ENCODE measurements at regions not wholly inside any gene's neighbourhood (a gene's known extent, or its start where the extent isn't known, plus 50 kb on each side); places are given as distances from the start of the nearest gene placed in this dataset.
A peak's percentile ranks its signal among the peaks of the same experiment; 100 is the strongest.
"Not testable (repeated sequence)": the region's sequence is repeated elsewhere in the genome, so short reads cannot be mapped to it uniquely, and the experiment has no call there.

DNA sequence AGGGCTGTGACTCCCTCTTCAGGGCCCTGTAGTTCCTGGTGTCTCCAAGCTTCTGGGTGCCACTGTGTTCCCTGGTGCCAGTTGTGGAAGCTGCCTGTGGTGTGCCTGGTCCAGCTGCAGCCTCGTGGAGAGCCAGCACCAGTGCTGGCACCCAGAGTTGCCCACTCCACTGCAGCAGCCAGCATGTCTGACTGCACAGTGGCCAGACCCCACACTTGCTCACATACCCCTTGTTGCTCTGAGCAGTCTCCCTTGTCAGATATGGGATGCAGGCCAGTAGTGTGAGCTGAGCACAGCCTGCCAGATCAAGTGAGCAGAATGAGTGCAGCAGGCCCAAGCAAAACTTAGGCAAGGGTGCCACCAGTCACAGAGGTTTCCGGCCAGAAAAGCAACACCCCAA is 108.6 kb downstream of the ZMAT1 start:
- DNase-seq (ENCODE audit: low spot score): no peak

DNA sequence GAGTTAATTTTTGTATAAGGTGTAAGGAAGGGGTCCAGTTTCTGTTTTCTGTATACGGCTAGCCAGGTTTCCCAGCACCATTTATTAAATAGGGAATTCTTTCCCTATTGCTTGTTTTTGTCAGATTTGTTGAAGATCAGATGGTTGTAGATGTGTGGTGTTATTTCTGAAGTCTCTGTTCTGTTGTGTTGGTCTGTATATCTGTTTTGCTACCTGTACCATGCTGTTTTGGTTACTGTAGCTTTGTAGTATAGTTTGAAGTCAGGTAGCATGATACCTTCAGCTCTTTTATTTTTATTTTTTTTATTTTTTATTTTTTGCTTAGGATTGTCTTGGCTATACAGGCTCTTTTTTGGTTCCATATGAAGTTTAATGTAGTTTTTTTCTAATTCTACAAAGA is 114.1 kb downstream of the ZMAT1 start:
- DNase-seq (ENCODE audit: low spot score): not testable (repeated sequence)

DNA sequence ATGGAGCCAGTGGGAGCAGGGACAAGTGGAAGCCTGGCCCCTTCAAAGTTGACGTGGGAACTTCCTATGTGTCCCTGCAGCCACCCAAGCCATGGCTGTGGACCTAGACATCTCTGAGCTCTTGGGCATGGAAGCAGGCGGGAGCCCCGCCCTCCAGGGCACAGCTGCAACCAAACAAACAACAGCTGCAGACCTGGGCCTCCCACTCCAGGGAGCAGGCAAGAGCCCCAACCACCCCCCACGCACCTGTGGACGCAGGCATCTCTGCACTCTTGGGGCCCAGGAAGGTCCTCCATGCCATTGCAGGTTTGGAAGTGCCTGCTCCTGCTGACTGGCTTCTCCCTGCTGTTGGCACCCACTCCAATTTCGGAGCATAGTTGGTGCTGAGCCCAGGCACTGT is 118.6 kb downstream of the ZMAT1 start:
- no peak for DNase-seq (ENCODE audit: low spot score)

DNA sequence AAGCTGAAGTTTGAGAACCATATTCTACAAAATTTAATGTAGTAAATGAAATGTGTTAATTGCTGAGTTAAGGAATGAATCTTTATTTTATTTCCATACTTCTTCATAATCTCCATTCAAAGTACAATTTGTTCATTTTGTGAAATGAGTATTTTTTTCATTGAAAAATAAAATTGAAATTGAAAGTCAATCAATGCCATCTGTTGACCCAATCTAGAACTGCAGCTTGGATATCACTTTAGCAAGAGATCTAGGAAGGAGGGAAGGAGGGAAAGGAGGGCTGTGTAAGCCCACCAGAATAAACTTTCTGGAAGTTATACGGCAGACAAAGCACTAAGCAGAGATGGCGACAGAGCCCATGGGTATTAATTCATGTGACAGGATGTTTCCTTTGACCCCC is 128.4 kb downstream of the ZMAT1 start:
- no peak for DNase-seq (ENCODE audit: low spot score)

- peak; percentile 84 for DNase-seq (ENCODE audit: low spot score)
These were observed 132.4 kb downstream of the ZMAT1 start for GRCh38 chrX:101799387-101799786.

- no peak for DNase-seq (ENCODE audit: low spot score)
These were observed 128.3 kb upstream of the ARMCX2 start for GRCh38 chrX:101787934-101788333.

- DNase-seq (ENCODE audit: low spot score): no peak
These were observed 125.5 kb upstream of the ARMCX2 start for GRCh38 chrX:101785142-101785541.

DNA sequence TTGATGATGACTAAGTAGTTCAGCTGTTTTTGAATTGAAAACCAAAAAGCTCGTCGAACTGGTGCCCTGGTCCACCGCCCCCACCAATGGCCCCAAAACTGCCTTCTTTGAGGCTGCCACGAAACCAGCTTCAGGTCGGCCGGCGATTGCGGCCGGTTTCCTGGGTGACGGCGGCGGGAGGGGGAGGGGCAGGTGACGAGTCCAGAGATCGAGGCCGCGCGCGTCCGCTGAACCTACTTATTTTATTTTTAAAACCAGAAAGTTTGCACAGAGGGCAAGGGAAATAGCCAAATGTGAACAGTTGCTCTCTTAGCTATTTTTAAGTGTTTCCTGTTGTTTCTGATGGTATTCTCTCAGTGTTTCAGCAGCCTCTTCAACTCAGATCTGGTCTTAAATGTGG is 120.8 kb upstream of the ARMCX2 start:
- DNase-seq (ENCODE audit: low spot score): not testable (repeated sequence)

GRCh38 chrX:101774340-101774739 is 114.7 kb upstream of the ARMCX2 start:
- no peak for DNase-seq (ENCODE audit: low spot score)

- no peak for DNase-seq (ENCODE audit: low spot score)
These were observed 104.9 kb upstream of the ARMCX2 start for GRCh38 chrX:101764538-101764937.

DNA sequence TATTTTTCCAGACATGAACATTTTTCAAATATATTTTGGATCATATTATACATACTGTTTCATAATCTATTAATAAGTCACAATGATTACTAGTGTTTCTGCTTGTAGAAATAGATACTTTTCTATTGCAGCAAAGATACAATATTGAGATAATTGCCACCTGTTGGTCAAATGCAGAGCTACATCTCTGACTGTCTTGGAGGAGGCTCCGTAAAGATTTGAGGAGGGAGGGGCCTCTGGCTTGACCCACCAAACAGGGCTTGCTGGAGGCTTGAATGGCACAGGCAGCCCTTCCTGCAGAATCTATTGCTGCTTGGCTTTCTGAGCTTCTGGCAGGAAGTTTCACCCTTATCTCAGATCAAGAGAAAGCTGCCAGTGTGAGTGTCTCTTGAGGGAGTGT is 99.3 kb upstream of the ARMCX2 start:
- peak; percentile 25 for DNase-seq (ENCODE audit: low spot score)

GRCh38 chrX:101750744-101751143 is 91.1 kb upstream of the ARMCX2 start:
- DNase-seq (ENCODE audit: low spot score): no peak

- no peak for DNase-seq (ENCODE audit: low spot score)
These were observed 89.8 kb upstream of the ARMCX2 start for GRCh38 chrX:101749436-101749835.

DNA sequence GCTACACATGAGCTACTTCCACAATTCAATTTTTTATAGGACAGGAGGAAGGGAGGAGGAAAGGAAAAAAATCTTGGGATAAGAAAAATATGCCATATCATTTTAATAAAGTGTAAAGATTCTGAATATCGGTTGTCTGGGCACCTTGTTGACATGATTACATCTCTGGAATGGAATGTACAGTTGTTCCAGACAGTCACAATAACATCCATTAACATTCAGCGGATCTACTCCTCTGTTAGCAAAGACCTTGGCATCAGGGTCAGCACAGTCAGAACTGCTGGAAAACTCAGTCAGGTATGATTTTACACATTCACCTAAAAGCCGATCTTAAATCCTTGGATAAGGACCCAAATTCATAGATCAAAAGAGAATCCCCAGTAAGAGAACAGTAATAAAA is 85.4 kb upstream of the ARMCX2 start:
- no peak for DNase-seq (ENCODE audit: low spot score)

- DNase-seq (ENCODE audit: low spot score): no peak
These were observed 84.4 kb upstream of the ARMCX2 start for GRCh38 chrX:101744085-101744484.

- no peak for DNase-seq (ENCODE audit: low spot score)
These were observed 81.0 kb upstream of the ARMCX2 start for GRCh38 chrX:101740642-101741041.

- DNase-seq (ENCODE audit: low spot score): not testable (repeated sequence)
These were observed 79.2 kb upstream of the ARMCX2 start for GRCh38 chrX:101738867-101739266.

GRCh38 chrX:101738411-101738810 is 78.8 kb upstream of the ARMCX2 start:
- not testable (repeated sequence) for DNase-seq (ENCODE audit: low spot score)

GRCh38 chrX:101736651-101737050 is 77.0 kb upstream of the ARMCX2 start:
- DNase-seq (ENCODE audit: low spot score): no peak

GRCh38 chrX:101732870-101733269 is 73.2 kb upstream of the ARMCX2 start:
- DNase-seq (ENCODE audit: low spot score): no peak

DNA sequence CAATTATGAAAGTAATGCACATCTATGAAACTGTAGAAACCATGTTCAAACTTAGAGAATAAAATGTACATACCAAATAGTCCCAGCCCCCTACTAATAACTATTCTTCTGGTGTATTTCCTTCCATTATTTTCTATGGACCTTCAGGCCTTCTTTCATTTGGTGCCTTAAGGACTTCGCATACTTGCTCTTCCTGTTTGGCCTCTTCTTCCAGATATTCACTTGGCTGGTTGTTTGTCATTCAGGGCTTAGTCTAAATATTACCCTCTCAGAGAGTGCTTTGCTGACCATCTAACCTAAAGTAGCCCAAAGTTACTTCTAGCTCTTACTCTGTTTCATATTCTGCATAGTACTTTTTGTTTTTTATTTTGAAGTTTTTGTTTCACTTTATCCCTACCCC is 70.3 kb upstream of the ARMCX2 start:
- DNase-seq (ENCODE audit: low spot score): no peak

All from AG08395 (cell line).